HL-60 (cell line): ENCODE measurements at regions not wholly inside any gene's neighbourhood (a gene's known extent, or its start where the extent isn't known, plus 50 kb on each side); places are given as distances from the start of the nearest gene placed in this dataset.

ENCODE experiments used
- DNase-seq, 2 experiments: peaks; one replicate each; pipeline ENCODE4 v3.0.0-alpha.2; 2010 to 2020; ENCODE audit warnings: low read depth in 1 of 2, low spot score in 1 of 2
- H3K27ac ChIP-seq: fragments of 250-450 bp; sonication (Bioruptor Pico); replicated peaks from 2 replicates; pipeline ENCODE4 v1.5.1; 2020; ENCODE audit warnings: mild to moderate bottlenecking, moderate library complexity
- H3K27me3 ChIP-seq: fragments of 250-450 bp; sonication (Bioruptor Pico); 2 replicates; pipeline ENCODE4 v1.5.1; 2021; ENCODE audit warnings: mild to moderate bottlenecking, moderate library complexity; ENCODE audit not compliant: insufficient read depth, poor library complexity, severe bottlenecking
- H3K4me3 ChIP-seq: replicated peaks from 2 replicates; pipeline ENCODE4 v1.5.1; 2011; ENCODE audit warnings: mild to moderate bottlenecking, control low read depth, low read length; ENCODE audit not compliant: insufficient read depth
- CTCF ChIP-seq: IDR thresholded peaks from one replicate; pipeline ENCODE4 v1.5.1; 2011; ENCODE audit warnings: low read length, control low read depth, inconsistent platforms; ENCODE audit not compliant: insufficient read depth
- GABPA ChIP-seq: IDR thresholded peaks from 2 replicates; pipeline ENCODE4 v1.6.1; 2012; ENCODE audit warnings: low read depth
- POLR2AphosphoS5 ChIP-seq: IDR thresholded peaks from 2 replicates; pipeline ENCODE4 v1.6.1; 2012; ENCODE audit warnings: low read depth
- SPI1 ChIP-seq: IDR thresholded peaks from 2 replicates; pipeline ENCODE4 v1.6.1; 2012; ENCODE audit warnings: low read depth, mild to moderate bottlenecking, borderline replicate concordance
- TF ChIP-seq, protein P1 (sequence below): IDR thresholded peaks from 2 replicates; pipeline ENCODE4 v1.6.1; 2012; ENCODE audit warnings: low read depth; ENCODE audit not compliant: insufficient replicate concordance

DNA sequence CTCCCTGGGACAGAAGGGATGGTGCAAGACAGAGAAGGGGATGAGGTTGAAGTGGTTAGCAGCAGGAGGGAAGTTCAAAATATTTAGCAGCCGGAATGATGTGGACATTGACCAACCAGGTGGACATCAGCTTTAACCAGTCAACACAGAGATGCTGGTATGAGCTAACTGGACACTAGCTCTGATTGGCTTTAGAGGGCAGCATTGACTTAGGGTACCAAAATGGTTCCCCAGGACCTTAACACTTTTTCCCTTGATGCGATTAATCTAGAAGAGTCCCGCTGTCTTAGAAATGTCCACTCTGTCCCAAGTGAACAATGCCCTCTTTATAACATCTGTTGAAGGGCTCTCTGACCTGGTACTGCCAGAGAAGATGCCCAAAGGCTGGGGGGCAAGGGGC lies 134.0 kb upstream of the GSC start:
- H3K27me3 ChIP-seq = no peaks in the 10 kb centered on the region
- TF ChIP-seq, protein P1, sequence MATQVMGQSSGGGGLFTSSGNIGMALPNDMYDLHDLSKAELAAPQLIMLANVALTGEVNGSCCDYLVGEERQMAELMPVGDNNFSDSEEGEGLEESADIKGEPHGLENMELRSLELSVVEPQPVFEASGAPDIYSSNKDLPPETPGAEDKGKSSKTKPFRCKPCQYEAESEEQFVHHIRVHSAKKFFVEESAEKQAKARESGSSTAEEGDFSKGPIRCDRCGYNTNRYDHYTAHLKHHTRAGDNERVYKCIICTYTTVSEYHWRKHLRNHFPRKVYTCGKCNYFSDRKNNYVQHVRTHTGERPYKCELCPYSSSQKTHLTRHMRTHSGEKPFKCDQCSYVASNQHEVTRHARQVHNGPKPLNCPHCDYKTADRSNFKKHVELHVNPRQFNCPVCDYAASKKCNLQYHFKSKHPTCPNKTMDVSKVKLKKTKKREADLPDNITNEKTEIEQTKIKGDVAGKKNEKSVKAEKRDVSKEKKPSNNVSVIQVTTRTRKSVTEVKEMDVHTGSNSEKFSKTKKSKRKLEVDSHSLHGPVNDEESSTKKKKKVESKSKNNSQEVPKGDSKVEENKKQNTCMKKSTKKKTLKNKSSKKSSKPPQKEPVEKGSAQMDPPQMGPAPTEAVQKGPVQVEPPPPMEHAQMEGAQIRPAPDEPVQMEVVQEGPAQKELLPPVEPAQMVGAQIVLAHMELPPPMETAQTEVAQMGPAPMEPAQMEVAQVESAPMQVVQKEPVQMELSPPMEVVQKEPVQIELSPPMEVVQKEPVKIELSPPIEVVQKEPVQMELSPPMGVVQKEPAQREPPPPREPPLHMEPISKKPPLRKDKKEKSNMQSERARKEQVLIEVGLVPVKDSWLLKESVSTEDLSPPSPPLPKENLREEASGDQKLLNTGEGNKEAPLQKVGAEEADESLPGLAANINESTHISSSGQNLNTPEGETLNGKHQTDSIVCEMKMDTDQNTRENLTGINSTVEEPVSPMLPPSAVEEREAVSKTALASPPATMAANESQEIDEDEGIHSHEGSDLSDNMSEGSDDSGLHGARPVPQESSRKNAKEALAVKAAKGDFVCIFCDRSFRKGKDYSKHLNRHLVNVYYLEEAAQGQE = no peak
- TF ChIP-seq CTCF (no peak), GABPA (no peak), SPI1 (no peak), POLR2AphosphoS5 (no peak)
- H3K4me3 ChIP-seq = no peak overlapping the region
- H3K27ac ChIP-seq = no peak overlapping the region
- DNase-seq = no peak

DNA sequence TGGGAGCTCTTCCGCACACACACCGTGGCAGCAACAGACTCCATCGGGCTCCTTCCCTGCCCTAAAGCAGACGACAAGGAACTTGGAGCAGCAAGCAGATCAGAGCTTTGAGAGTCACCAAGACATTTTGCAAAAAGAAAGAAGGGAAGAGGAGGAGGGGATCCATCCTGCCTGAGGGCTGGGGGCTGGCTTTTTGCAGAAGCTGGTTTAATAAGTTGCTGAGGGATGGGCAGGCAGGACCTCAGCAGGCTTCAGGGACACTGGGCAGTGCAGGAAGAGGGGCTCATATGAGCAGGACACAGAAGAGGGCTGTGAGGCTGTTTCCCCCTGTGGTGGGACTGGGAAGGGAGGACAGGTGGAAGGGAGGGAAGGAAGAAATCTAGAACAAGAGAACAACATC lies 133.4 kb upstream of the GSC start:
- Histone ChIP-seq H3K4me3 (no peak overlapping the region), H3K27ac (no peak overlapping the region), H3K27me3 (no peaks in the 10 kb centered on the region)
- no peak for DNase-seq
- TF ChIP-seq POLR2AphosphoS5 (no peak), CTCF (no peak), SPI1 (no peak), GABPA (no peak)
- TF ChIP-seq, protein P1 = no peak

DNA sequence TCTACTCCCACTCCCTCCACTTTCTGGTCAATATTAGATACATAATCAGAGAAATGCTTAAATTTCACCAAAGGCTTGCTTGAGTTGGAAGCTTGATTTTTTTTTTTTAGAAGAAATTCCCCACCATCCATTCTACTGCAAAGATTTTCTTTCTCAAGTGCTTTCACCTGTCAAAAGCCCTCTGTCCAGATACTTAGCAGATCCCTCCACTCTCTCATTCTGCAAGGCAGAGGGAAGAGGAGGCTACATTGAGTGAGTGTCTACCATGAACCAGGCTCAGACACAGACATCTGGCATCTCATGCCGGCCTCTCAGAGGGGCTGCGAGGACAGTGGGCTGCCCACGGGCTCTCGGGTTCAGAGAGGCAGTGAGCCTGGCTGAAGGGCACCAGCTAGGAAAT lies 127.6 kb upstream of the GSC start:
- Histone ChIP-seq H3K4me3 (no peak overlapping the region), H3K27ac (no peak overlapping the region), H3K27me3 (no peaks in the 10 kb centered on the region)
- DNase-seq = no peak
- TF ChIP-seq SPI1 (no peak), POLR2AphosphoS5 (no peak), CTCF (no peak), GABPA (no peak)
- TF ChIP-seq, protein P1 = no peak
